ENCODE measurements at regions not wholly inside any gene's neighbourhood (a gene's known extent, or its start where the extent isn't known, plus 50 kb on each side); places are given as distances from the start of the nearest gene placed in this dataset.
A peak's percentile ranks its signal among the peaks of the same experiment; 100 is the strongest.

DNA sequence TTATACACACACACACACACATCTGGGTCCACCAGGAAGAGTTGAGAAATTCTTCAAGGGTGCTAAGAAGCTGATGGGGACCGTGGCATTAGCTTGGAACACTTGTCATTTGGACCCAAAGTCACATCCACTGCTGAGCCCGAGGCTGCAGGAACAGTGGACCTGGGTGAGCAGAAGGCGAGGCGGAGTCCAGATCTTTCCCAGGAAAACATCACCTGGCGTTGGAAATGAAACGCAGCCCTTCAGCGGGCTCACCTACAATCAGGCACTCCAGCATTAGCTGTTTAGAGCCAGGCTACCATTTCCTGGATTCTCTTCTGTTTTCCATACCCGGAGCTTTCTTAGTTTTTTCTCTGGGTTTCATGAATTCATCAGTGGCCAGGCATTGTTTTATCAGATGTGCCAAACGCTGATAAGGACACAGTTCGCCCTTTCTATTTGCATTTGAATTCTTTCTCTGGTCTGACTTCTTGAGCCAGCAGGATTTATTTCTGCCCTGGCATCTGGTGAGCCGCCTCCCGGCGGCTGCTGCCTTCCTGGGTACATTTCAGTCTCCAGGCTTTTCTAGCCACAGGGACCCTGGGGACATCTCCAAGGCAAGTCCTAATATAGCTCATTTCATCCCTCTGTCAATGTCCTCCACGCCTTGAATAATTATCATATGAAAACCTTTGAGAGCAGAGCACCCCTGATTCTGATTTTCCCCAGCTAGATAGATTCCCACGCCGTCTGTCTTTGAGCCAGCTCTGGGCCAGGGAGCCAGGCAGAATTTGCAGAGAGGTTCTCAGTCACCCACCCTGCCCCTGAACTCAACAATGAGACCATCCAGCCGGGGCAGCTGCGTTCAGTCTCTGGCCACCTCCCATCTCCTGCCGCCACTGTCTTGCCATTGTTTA lies 170.9 kb downstream of the TTLL2 start:
- Histone ChIP-seq H3K4me2 (ENCODE audit: low read depth, low read length, poor library complexity, severe bottlenecking) (no peak overlapping the region), H3K4me1 (ENCODE audit: low read length) (no peaks in the 10 kb centered on the region), H3K27ac (ENCODE audit: low read length) (no peak overlapping the region), H4K20me1 (ENCODE audit: insufficient read depth, low read depth, low read length) (no peaks in the 10 kb centered on the region), H3K36me3 (ENCODE audit: insufficient read depth, low read length) (no peaks in the 10 kb centered on the region), H3K9me2 (replicated peaks; ENCODE audit: insufficient read depth, low read length) (no peaks in the 10 kb centered on the region), H2AFZ (ENCODE audit: low read length) (no peak overlapping the region), H3K9ac (ENCODE audit: low read length) (no peak overlapping the region), H3K27me3 (ENCODE audit: low read length) (no peaks in the 10 kb centered on the region), H3K4me3 (ENCODE audit: low read length) (no peak overlapping the region), H3K79me2 (ENCODE audit: low read length) (no peaks in the 10 kb centered on the region), H3K9me3 (ENCODE audit: low read length) (no peaks in the 10 kb centered on the region)
- no peak for DNase-seq

DNA sequence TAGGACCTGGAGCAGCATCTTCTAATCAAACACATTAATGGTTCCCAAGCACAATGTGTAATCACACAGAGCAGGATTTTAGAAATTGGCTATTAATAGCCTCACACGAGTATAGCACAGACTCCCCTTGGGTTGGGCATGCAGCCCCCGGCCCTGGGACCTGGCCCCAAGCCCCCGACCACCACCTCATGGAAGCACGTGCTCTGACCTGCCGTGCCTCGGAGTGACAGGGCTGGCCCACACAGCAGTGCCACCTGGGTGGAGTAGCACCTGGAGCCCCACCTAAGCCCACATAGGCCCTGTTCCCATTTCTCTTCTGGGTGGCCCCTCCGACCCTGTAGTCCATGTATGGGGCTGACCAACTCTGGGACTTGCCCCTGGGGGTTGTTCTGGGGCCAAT lies 171.8 kb downstream of the TTLL2 start:
- Histone ChIP-seq H3K9me2 (replicated peaks; ENCODE audit: insufficient read depth, low read length) (no peaks in the 10 kb centered on the region), H3K36me3 (ENCODE audit: insufficient read depth, low read length) (no peaks in the 10 kb centered on the region), H3K27ac (ENCODE audit: low read length) (no peak overlapping the region), H3K4me3 (ENCODE audit: low read length) (no peak overlapping the region), H3K9me3 (ENCODE audit: low read length) (no peaks in the 10 kb centered on the region), H3K4me2 (ENCODE audit: low read depth, low read length, poor library complexity, severe bottlenecking) (no peak overlapping the region), H3K4me1 (ENCODE audit: low read length) (no peaks in the 10 kb centered on the region), H2AFZ (ENCODE audit: low read length) (no peak overlapping the region), H3K27me3 (ENCODE audit: low read length) (no peaks in the 10 kb centered on the region), H3K79me2 (ENCODE audit: low read length) (no peaks in the 10 kb centered on the region), H4K20me1 (ENCODE audit: insufficient read depth, low read depth, low read length) (no peaks in the 10 kb centered on the region), H3K9ac (ENCODE audit: low read length) (no peak overlapping the region)
- DNase-seq, result no peak

DNA sequence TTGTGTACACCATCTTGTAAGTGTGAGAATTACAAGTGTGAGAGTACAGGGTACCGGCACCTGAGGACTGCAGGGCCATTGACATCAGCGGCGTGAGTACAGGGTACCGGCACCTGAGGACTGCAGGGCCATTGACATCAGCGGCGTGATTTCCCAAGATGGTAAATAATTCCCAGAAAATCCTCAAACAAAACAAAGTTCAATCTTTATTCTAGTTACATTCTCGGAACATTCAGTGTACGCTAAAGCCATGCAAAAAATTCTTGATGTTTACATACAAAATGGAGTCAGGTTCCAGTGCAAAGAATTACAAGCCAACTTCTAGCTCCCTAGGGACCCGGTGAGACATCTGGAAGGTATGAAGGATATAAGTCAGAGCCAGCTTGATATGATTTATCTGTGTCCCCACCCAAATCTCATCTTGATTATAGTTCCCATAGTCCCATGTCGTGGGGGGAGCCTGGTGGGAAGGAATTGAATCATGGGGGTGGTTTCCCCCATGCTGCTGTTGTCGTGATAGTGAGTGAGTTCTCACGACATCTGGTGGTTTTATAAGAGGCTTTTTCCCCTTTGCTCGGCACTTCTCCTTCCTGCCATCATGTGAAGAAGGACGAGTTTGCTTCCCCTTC lies 172.7 kb downstream of the TTLL2 start:
- no peak overlapping the region for H3K4me2 ChIP-seq (ENCODE audit: low read depth, low read length, poor library complexity, severe bottlenecking)
- H3K4me3 ChIP-seq (ENCODE audit: low read length), result no peak overlapping the region
- no peak overlapping the region for H3K27ac ChIP-seq (ENCODE audit: low read length)
- no peak overlapping the region for H2AFZ ChIP-seq (ENCODE audit: low read length)
- H4K20me1 ChIP-seq (ENCODE audit: insufficient read depth, low read depth, low read length), result no peaks in the 10 kb centered on the region
- no peaks in the 10 kb centered on the region for H3K4me1 ChIP-seq (ENCODE audit: low read length)
- H3K9me2 ChIP-seq (replicated peaks; ENCODE audit: insufficient read depth, low read length), result no peaks in the 10 kb centered on the region
- no peaks in the 10 kb centered on the region for H3K9me3 ChIP-seq (ENCODE audit: low read length)
- no peaks in the 10 kb centered on the region for H3K27me3 ChIP-seq (ENCODE audit: low read length)
- no peaks in the 10 kb centered on the region for H3K79me2 ChIP-seq (ENCODE audit: low read length)
- DNase-seq, result no peak
- H3K36me3 ChIP-seq (ENCODE audit: insufficient read depth, low read length), result no peaks in the 10 kb centered on the region
- no peak overlapping the region for H3K9ac ChIP-seq (ENCODE audit: low read length)

DNA sequence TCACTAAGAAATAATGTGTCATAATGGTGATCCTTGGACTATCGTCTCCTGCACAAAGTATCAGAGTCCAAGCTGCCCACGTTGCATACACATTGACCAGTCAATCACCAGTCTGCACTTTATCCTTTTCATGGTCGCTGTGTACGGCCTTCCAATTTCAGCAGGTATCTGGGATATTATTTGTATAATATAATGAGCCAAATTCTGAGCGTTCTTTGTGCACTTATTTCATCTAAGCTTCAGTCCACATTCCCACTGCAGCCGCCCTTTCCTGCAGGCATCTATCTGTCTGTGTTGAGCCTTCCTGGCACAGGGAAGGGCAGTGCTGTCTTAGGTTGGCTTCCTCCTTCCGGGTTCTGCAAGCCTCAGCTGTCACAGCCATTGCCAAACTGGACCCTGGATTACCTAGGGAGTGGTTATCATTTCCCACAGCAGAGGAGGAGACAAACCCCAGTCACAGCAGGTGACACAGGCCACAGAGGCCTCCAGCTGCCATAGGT lies 174.3 kb downstream of the TTLL2 start:
- Histone ChIP-seq H3K9ac (ENCODE audit: low read length) (no peak overlapping the region), H4K20me1 (ENCODE audit: insufficient read depth, low read depth, low read length) (no peaks in the 10 kb centered on the region), H3K27me3 (ENCODE audit: low read length) (no peaks in the 10 kb centered on the region), H2AFZ (ENCODE audit: low read length) (no peak overlapping the region), H3K79me2 (ENCODE audit: low read length) (no peaks in the 10 kb centered on the region), H3K4me2 (ENCODE audit: low read depth, low read length, poor library complexity, severe bottlenecking) (no peak overlapping the region), H3K4me3 (ENCODE audit: low read length) (no peak overlapping the region), H3K4me1 (ENCODE audit: low read length) (no peaks in the 10 kb centered on the region), H3K9me3 (ENCODE audit: low read length) (no peaks in the 10 kb centered on the region), H3K27ac (ENCODE audit: low read length) (no peak overlapping the region), H3K9me2 (replicated peaks; ENCODE audit: insufficient read depth, low read length) (no peaks in the 10 kb centered on the region), H3K36me3 (ENCODE audit: insufficient read depth, low read length) (no peaks in the 10 kb centered on the region)
- DNase-seq, result no peak

DNA sequence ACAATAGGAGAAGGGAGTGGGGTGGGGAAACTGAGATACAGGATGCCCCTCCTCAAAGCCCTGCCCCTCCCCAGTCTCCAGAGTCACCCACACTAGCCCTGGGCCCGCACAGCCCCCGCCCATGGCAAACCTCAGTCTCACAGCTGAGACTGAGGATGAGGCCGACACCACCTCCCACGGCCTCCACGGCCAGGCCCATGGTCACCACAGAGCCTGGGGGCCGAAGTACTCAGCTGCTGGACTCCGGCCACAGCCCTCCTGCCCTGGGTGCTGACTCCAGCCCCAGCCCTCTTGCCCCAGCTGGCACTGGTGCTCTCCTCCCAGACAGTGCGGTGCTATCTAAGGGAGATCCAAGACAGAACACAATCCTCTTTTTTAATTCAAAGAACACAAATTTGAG lies 176.1 kb downstream of the TTLL2 start:
- Histone ChIP-seq H3K4me1 (ENCODE audit: low read length) (no peaks in the 10 kb centered on the region), H3K27ac (ENCODE audit: low read length) (no peak overlapping the region), H3K36me3 (ENCODE audit: insufficient read depth, low read length) (no peaks in the 10 kb centered on the region), H3K79me2 (ENCODE audit: low read length) (no peaks in the 10 kb centered on the region), H2AFZ (ENCODE audit: low read length) (no peak overlapping the region), H3K9ac (ENCODE audit: low read length) (no peak overlapping the region), H3K9me3 (ENCODE audit: low read length) (no peaks in the 10 kb centered on the region), H3K27me3 (ENCODE audit: low read length) (no peaks in the 10 kb centered on the region), H4K20me1 (ENCODE audit: insufficient read depth, low read depth, low read length) (no peaks in the 10 kb centered on the region), H3K9me2 (replicated peaks; ENCODE audit: insufficient read depth, low read length) (no peaks in the 10 kb centered on the region), H3K4me3 (ENCODE audit: low read length) (no peak overlapping the region), H3K4me2 (ENCODE audit: low read depth, low read length, poor library complexity, severe bottlenecking) (no peak overlapping the region)
- DNase-seq, result no peak

DNA sequence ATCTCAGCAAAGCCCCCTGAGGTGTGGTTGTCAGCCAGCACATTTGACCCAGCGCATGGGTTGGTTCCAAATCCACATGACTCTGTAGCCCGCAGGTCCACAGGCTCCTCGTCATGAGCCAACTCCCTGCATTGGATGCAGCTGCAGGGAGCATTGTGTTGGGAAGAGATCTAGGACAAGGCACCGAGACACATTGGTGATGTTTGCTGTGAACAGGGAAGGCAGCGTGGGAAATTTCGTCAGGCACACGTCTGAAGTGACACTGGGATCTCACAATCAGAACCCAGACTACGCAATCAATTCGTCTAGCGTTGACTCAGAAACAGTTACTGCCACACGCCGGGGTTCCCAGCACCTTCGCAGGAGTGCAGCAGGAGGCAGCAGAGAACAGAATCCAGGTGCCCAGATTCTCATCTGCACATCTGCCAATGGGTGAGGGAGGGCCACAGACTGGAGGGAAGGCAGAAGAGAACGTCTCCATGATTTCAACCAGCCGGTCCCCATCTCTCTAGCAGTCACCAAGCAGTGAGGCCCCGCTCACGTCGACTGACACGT lies 177.0 kb downstream of the TTLL2 start:
- Histone ChIP-seq H3K27ac (ENCODE audit: low read length) (no peak overlapping the region), H3K36me3 (ENCODE audit: insufficient read depth, low read length) (no peaks in the 10 kb centered on the region), H3K4me2 (ENCODE audit: low read depth, low read length, poor library complexity, severe bottlenecking) (no peak overlapping the region), H3K9me2 (replicated peaks; ENCODE audit: insufficient read depth, low read length) (no peaks in the 10 kb centered on the region), H4K20me1 (ENCODE audit: insufficient read depth, low read depth, low read length) (no peaks in the 10 kb centered on the region), H2AFZ (ENCODE audit: low read length) (no peak overlapping the region), H3K79me2 (ENCODE audit: low read length) (no peaks in the 10 kb centered on the region), H3K4me3 (ENCODE audit: low read length) (no peak overlapping the region), H3K9me3 (ENCODE audit: low read length) (no peaks in the 10 kb centered on the region), H3K27me3 (ENCODE audit: low read length) (no peaks in the 10 kb centered on the region), H3K4me1 (ENCODE audit: low read length) (no peaks in the 10 kb centered on the region), H3K9ac (ENCODE audit: low read length) (no peak overlapping the region)
- DNase-seq, result peak; percentile 59

DNA sequence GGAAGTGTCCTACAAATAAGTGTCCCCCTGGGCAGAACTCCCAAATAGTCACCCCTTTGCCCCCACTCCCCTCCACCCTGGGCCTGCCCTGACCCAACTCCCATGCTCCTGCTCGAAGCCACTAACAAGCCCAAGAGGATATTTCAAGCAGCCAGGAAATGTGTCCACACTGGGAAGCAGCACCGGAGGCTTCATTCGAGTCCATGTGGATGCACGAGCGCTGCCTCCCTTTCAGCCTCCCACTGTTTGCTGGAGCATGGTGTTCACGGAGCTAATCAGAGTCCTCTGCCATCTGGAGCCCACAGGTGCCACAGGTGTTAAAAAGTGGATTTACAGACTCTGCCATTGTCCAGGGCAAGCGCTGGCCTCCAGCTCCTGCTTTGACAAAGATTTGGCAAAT lies 177.6 kb downstream of the TTLL2 start:
- Histone ChIP-seq H3K9me2 (replicated peaks; ENCODE audit: insufficient read depth, low read length) (no peaks in the 10 kb centered on the region), H3K27me3 (ENCODE audit: low read length) (no peaks in the 10 kb centered on the region), H3K9me3 (ENCODE audit: low read length) (no peaks in the 10 kb centered on the region), H3K4me3 (ENCODE audit: low read length) (no peak overlapping the region), H3K79me2 (ENCODE audit: low read length) (no peaks in the 10 kb centered on the region), H3K27ac (ENCODE audit: low read length) (no peak overlapping the region), H4K20me1 (ENCODE audit: insufficient read depth, low read depth, low read length) (no peaks in the 10 kb centered on the region), H3K9ac (ENCODE audit: low read length) (no peak overlapping the region), H3K4me1 (ENCODE audit: low read length) (no peaks in the 10 kb centered on the region), H3K36me3 (ENCODE audit: insufficient read depth, low read length) (no peaks in the 10 kb centered on the region), H3K4me2 (ENCODE audit: low read depth, low read length, poor library complexity, severe bottlenecking) (no peak overlapping the region), H2AFZ (ENCODE audit: low read length) (no peak overlapping the region)
- no peak for DNase-seq

DNA sequence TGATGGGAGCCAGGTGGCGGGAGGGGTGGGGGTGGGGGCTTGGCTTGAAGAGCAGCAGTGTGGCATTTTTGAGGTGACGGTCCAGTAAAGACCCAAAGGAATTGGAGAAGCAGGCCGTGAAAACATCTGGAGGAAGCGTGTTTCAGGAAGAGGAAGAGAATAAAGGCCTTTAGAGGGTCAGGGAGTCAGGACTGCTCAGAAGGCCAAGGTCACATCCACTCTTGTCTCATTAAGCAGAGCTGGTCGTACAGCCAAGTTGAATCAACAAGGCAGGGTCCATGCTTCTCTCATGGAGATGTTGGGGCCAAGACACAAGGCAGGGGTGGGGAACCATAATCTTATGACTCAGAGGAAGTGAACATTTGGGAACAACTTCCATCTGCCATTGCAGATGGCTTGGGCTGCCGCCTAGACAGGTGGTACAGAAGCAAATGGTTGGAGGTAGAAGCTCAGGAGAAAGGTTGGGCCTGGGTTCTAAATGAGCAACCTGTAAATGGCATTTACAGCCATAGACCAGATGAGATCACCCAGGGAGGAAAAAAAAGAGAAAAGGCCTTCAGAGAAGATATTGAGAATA lies 179.6 kb downstream of the TTLL2 start:
- Histone ChIP-seq H3K9me3 (ENCODE audit: low read length) (no peaks in the 10 kb centered on the region), H3K9ac (ENCODE audit: low read length) (no peak overlapping the region), H3K4me2 (ENCODE audit: low read depth, low read length, poor library complexity, severe bottlenecking) (no peak overlapping the region), H2AFZ (ENCODE audit: low read length) (no peak overlapping the region), H3K36me3 (ENCODE audit: insufficient read depth, low read length) (no peaks in the 10 kb centered on the region), H3K27ac (ENCODE audit: low read length) (no peak overlapping the region), H4K20me1 (ENCODE audit: insufficient read depth, low read depth, low read length) (no peaks in the 10 kb centered on the region), H3K4me3 (ENCODE audit: low read length) (no peak overlapping the region), H3K4me1 (ENCODE audit: low read length) (no peaks in the 10 kb centered on the region), H3K9me2 (replicated peaks; ENCODE audit: insufficient read depth, low read length) (no peaks in the 10 kb centered on the region), H3K79me2 (ENCODE audit: low read length) (no peaks in the 10 kb centered on the region), H3K27me3 (ENCODE audit: low read length) (no peaks in the 10 kb centered on the region)
- no peak for DNase-seq

All from Karpas-422 (cell line).